HepG2 (cell line): ENCODE measurements at regions not wholly inside any gene's neighbourhood (a gene's known extent, or its start where the extent isn't known, plus 50 kb on each side); places are given as distances from the start of the nearest gene placed in this dataset.

Experiments used
- ATAC-seq: fragments of 200-7000 bp; cut with Tn5 transposase; 3 replicates; pipeline ENCODE4 v1.9.1; 2020; ENCODE audit warnings: mild to moderate bottlenecking, moderate library complexity
- BruUV-seq: library from RNA; stranded (reverse); fragments of 400-500 nt; replicated peaks from 2 replicates; lab custom pipeline; 2021; lab: Mats Ljungman, UMichigan
- CTCF ChIA-PET: fragments of 300-600 bp; formaldehyde crosslinking; extraction: SDS; loops from one replicate; lab custom pipeline; 2021; ENCODE audit warnings: low total read pairs, inconsistent platforms, low intra/inter-chr PET ratio; lab: Yijun Ruan, JAX
- POLR2A ChIA-PET: fragments of 350-600 bp; sonication (Branson Sonifier 250); formaldehyde crosslinking; loops from one replicate; lab custom pipeline; 2020; ENCODE audit warnings: antibody characterized with exemption, inconsistent platforms; lab: Yijun Ruan, JAX
- DNase-seq: peaks from one replicate; pipeline ENCODE4 v3.0.0-alpha.2; 2015; ENCODE audit warnings: low spot score
- FAIRE-seq: peaks from 3 replicates; lab custom pipeline; 2011; peaks lifted over from hg19 to GRCh38; lab: Jason Lieb, UNC
- H2AFZ ChIP-seq: one replicate; pipeline ENCODE4 v1.6.1; 2011; ENCODE audit warnings: low read length, inconsistent platforms
- H3K27ac ChIP-seq: fragments of 300-600 bp; 3 replicates; pipeline ENCODE4 v1.8.0; 2011; ENCODE audit warnings: mixed run types, mild to moderate bottlenecking, mixed read lengths, low read length, inconsistent platforms; ENCODE audit not compliant: insufficient read depth; ENCODE audit errors: extremely low read length
- H3K27me3 ChIP-seq, 2 experiments: fragments of 200-600 bp in 1 of 2; 2 replicates in 1 of 2; 3 replicates in 1 of 2; pipeline versions ENCODE4 v1.6.0 to v1.8.0; 2011; ENCODE audit warnings: low read length in 2 of 2, mild to moderate bottlenecking in 2 of 2, moderate library complexity in 2 of 2, inconsistent platforms in 1 of 2; ENCODE audit not compliant: insufficient read depth in 2 of 2, control insufficient read depth in 1 of 2
- H3K36me3 ChIP-seq, 2 experiments: fragments of 200-600 bp in 1 of 2; replicated peaks in 1 of 2; 2 replicates in 1 of 2; 3 replicates in 1 of 2; pipeline versions ENCODE4 v1.5.1 to v1.8.0; 2011; ENCODE audit warnings: low read length in 2 of 2, inconsistent platforms in 1 of 2; ENCODE audit not compliant: insufficient read depth in 2 of 2, control insufficient read depth in 1 of 2
- H3K4me1 ChIP-seq: 2 replicates; pipeline ENCODE4 v1.5.1; 2012; ENCODE audit warnings: low read length, inconsistent platforms; ENCODE audit not compliant: insufficient read depth
- H3K4me2 ChIP-seq: 2 replicates; pipeline ENCODE4 v1.6.0; 2011; ENCODE audit warnings: low read depth, low read length, inconsistent platforms
- H3K4me3 ChIP-seq, 3 experiments: fragments of 200-600 bp in 1 of 3; sonication (generic), shearing (Covaris generic) in 1 of 3; replicated peaks in 1 of 3; 2 replicates each; pipeline ENCODE4 v1.5.1; 2011 to 2016; ENCODE audit warnings: low read length in 3 of 3, inconsistent platforms in 2 of 3, low read depth in 2 of 3, mild to moderate bottlenecking in 2 of 3, control low read depth in 1 of 3, mixed read lengths in 1 of 3; ENCODE audit not compliant: insufficient read depth in 1 of 3
- H3K79me2 ChIP-seq: one replicate; pipeline ENCODE4 v1.6.1; 2011; ENCODE audit warnings: low read length, inconsistent platforms; ENCODE audit not compliant: insufficient read depth
- H3K9ac ChIP-seq: 2 replicates; pipeline ENCODE4 v1.6.0; 2011; ENCODE audit warnings: mild to moderate bottlenecking, low read depth, low read length, inconsistent platforms; ENCODE audit not compliant: insufficient read depth
- H3K9me3 ChIP-seq: 2 replicates; pipeline ENCODE4 v1.5.1; 2012; ENCODE audit warnings: mild to moderate bottlenecking, low read length
- H4K20me1 ChIP-seq: 2 replicates; pipeline ENCODE4 v1.6.0; 2011; ENCODE audit warnings: inconsistent platforms, mild to moderate bottlenecking, low read length, moderate library complexity; ENCODE audit not compliant: insufficient read depth
- ARNT2 ChIP-seq: sonication (generic); formaldehyde crosslinking; IDR thresholded peaks from 2 replicates; pipeline ENCODE4 v1.8.0; 2022; ENCODE audit warnings: mild to moderate bottlenecking, low read depth, missing genetic modification reagents, moderate library complexity
- BRCA1 ChIP-seq: sonication (generic); formaldehyde crosslinking; IDR thresholded peaks from 2 replicates; pipeline ENCODE4 v1.4.0; 2020; ENCODE audit warnings: missing genetic modification reagents
- DNMT1 ChIP-seq: sonication (generic); formaldehyde crosslinking; IDR thresholded peaks from 2 replicates; pipeline ENCODE4 v1.5.1; 2020; ENCODE audit warnings: mild to moderate bottlenecking, missing genetic modification reagents
- GPBP1L1 ChIP-seq: sonication (generic); formaldehyde crosslinking; IDR thresholded peaks from 2 replicates; pipeline ENCODE4 v1.5.0; 2020; ENCODE audit warnings: mild to moderate bottlenecking, missing genetic modification reagents
- HOXA3 ChIP-seq: sonication (generic); formaldehyde crosslinking; IDR thresholded peaks from 2 replicates; pipeline ENCODE4 v1.5.0; 2020; ENCODE audit warnings: missing genetic modification reagents
- SIN3B ChIP-seq: fragments of 150-350 bp; IDR thresholded peaks from 2 replicates; pipeline ENCODE4 v1.6.1; 2014; ENCODE audit warnings: low read length
- SMAD9 ChIP-seq: sonication (generic); formaldehyde crosslinking; IDR thresholded peaks from 2 replicates; pipeline ENCODE4 v1.5.1; 2020; ENCODE audit warnings: mild to moderate bottlenecking, missing genetic modification reagents
- SP5 ChIP-seq: IDR thresholded peaks from 2 replicates; pipeline ENCODE4 v1.6.1; 2016; ENCODE audit warnings: low read depth, borderline replicate concordance
- ZNF10 ChIP-seq: sonication (generic); formaldehyde crosslinking; IDR thresholded peaks from 2 replicates; pipeline ENCODE4 v1.4.0; 2020; ENCODE audit warnings: mild to moderate bottlenecking, low read depth, missing genetic modification reagents, borderline replicate concordance
- ZNF101 ChIP-seq: sonication (generic); formaldehyde crosslinking; IDR thresholded peaks from 2 replicates; pipeline ENCODE4 v1.4.0; 2020; ENCODE audit warnings: mild to moderate bottlenecking, low read depth, missing genetic modification reagents, borderline replicate concordance
- ZNF160 ChIP-seq: sonication (generic); formaldehyde crosslinking; IDR thresholded peaks from 2 replicates; pipeline ENCODE4 v1.8.0; 2022; ENCODE audit warnings: mild to moderate bottlenecking, inconsistent platforms, missing genetic modification reagents
- ZNF878 ChIP-seq: sonication (generic); formaldehyde crosslinking; IDR thresholded peaks from 2 replicates; pipeline ENCODE4 v1.8.1; 2023; ENCODE audit warnings: mild to moderate bottlenecking, missing genetic modification reagents, moderate library complexity
- WGBS: methylation state at CpG from one replicate; pipeline ENCODE4 v1.1.6; 2017; ENCODE audit warnings: low lambda C conversion rate; 5-methylcytosine and 5-hydroxymethylcytosine counted together
- in situ Hi-C: cut with HindIII; loops from 2 replicates; pipeline ENCODE4 v1.10.0; 2017; ENCODE audit warnings: low pct_unique_long_range_greater_than_20kb; ENCODE audit not compliant: extremely low pct_ligation_motif_present
- intact Hi-C: fragments of 100-400 bp; cut with micrococcal nuclease; formaldehyde crosslinking; loops from one replicate; pipeline ENCODE4 v1.10.0; 2022; ENCODE audit not compliant: unreplicated experiment
- TF ChIP-seq, protein P1 (sequence below): sonication (generic); formaldehyde crosslinking; IDR thresholded peaks from 2 replicates; pipeline ENCODE4 v1.8.0; 2022; ENCODE audit warnings: mild to moderate bottlenecking, missing genetic modification reagents; ENCODE audit not compliant: insufficient replicate concordance
- TF ChIP-seq, protein P2 (sequence below): sonication (generic); formaldehyde crosslinking; IDR thresholded peaks from 2 replicates; pipeline ENCODE4 v1.4.0; 2020; ENCODE audit warnings: missing genetic modification reagents

- DNase-seq: no peak
- no peak overlapping the region for H3K4me3 ChIP-seq
- TF ChIP-seq ARNT2 (CRISPR knock-in tag): no peak
- TF ChIP-seq SIN3B: no peak
- no peak for TF ChIP-seq DNMT1 (CRISPR knock-in tag)
- no peak for TF ChIP-seq ZNF101 (CRISPR knock-in tag)
- TF ChIP-seq GPBP1L1 (CRISPR knock-in tag): no peak
- TF ChIP-seq SP5 (CRISPR knock-in tag): no peak
- no peak for TF ChIP-seq SMAD9
- no peak for TF ChIP-seq HOXA3
- no peak for TF ChIP-seq ZNF160 (CRISPR knock-in tag)
- TF ChIP-seq BRCA1 (CRISPR knock-in tag): no peak
- TF ChIP-seq, protein P1, sequence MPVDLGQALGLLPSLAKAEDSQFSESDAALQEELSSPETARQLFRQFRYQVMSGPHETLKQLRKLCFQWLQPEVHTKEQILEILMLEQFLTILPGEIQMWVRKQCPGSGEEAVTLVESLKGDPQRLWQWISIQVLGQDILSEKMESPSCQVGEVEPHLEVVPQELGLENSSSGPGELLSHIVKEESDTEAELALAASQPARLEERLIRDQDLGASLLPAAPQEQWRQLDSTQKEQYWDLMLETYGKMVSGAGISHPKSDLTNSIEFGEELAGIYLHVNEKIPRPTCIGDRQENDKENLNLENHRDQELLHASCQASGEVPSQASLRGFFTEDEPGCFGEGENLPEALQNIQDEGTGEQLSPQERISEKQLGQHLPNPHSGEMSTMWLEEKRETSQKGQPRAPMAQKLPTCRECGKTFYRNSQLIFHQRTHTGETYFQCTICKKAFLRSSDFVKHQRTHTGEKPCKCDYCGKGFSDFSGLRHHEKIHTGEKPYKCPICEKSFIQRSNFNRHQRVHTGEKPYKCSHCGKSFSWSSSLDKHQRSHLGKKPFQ: no peak
- TF ChIP-seq, protein P2, sequence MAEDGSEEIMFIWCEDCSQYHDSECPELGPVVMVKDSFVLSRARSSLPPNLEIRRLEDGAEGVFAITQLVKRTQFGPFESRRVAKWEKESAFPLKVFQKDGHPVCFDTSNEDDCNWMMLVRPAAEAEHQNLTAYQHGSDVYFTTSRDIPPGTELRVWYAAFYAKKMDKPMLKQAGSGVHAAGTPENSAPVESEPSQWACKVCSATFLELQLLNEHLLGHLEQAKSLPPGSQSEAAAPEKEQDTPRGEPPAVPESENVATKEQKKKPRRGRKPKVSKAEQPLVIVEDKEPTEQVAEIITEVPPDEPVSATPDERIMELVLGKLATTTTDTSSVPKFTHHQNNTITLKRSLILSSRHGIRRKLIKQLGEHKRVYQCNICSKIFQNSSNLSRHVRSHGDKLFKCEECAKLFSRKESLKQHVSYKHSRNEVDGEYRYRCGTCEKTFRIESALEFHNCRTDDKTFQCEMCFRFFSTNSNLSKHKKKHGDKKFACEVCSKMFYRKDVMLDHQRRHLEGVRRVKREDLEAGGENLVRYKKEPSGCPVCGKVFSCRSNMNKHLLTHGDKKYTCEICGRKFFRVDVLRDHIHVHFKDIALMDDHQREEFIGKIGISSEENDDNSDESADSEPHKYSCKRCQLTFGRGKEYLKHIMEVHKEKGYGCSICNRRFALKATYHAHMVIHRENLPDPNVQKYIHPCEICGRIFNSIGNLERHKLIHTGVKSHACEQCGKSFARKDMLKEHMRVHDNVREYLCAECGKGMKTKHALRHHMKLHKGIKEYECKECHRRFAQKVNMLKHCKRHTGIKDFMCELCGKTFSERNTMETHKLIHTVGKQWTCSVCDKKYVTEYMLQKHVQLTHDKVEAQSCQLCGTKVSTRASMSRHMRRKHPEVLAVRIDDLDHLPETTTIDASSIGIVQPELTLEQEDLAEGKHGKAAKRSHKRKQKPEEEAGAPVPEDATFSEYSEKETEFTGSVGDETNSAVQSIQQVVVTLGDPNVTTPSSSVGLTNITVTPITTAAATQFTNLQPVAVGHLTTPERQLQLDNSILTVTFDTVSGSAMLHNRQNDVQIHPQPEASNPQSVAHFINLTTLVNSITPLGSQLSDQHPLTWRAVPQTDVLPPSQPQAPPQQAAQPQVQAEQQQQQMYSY (CRISPR knock-in tag): no peak
- TF ChIP-seq ZNF10 (CRISPR knock-in tag): no peak
- TF ChIP-seq ZNF878 (CRISPR knock-in tag): no peak
- H3K9ac ChIP-seq: no peak overlapping the region
- no peak for FAIRE-seq
- no peak overlapping the region for H3K4me2 ChIP-seq
- no peak overlapping the region for H3K27ac ChIP-seq
- ChIA-PET CTCF (no interaction called here), POLR2A (no interaction called here)
- H4K20me1 ChIP-seq: no peaks in the 10 kb centered on the region
- WGBS: 6% methylated on average over 2 of the region's 2 CpGs
- no peak overlapping the region for H2AFZ ChIP-seq
- H3K79me2 ChIP-seq: no peaks in the 10 kb centered on the region
- intact Hi-C loops: no loop called here
- no TSS peak for BruUV-seq
- H3K9me3 ChIP-seq: peaks cover 8% of the 10 kb centered on the region
- H3K27me3 ChIP-seq: no peaks in the 10 kb centered on the region; a peak in 1 of 5 replicates
- H3K36me3 ChIP-seq: no peaks in the 10 kb centered on the region
- in situ Hi-C loops: no loop called here
- ATAC-seq: no peak
- no peaks in the 10 kb centered on the region for H3K4me1 ChIP-seq
Measured at GRCh38 chr11:97289823-97290222, 900.0 kb downstream of the JRKL start.
